ENCODE measurements at regions not wholly inside any gene's neighbourhood (a gene's known extent, or its start where the extent isn't known, plus 50 kb on each side); places are given as distances from the start of the nearest gene placed in this dataset.

GRCh38 chr12:90562671-90563070 is 392.3 kb downstream of the CCER1 start:
- TF ChIP-seq CTCF (IDR thresholded peaks at IDR 0.05; ENCODE audit: borderline replicate concordance, extremely low read depth, low read length, poor library complexity, severe bottlenecking) (no peak), EZH2 (IDR thresholded peaks at IDR 0.05; ENCODE audit: borderline replicate concordance, low read depth, low read length, severe bottlenecking) (no peak)
